HG03558 (cell line): ENCODE measurements at regions not wholly inside any gene's neighbourhood (a gene's known extent, or its start where the extent isn't known, plus 50 kb on each side); places are given as distances from the start of the nearest gene placed in this dataset.
"Not testable (repeated sequence)": the region's sequence is repeated elsewhere in the genome, so short reads cannot be mapped to it uniquely, and the experiment has no call there.

Source experiments
- ATAC-seq: cut with Tn5 transposase; IDR thresholded peaks from one replicate; pipeline ENCODE4 v1.9.1; 2021; ENCODE audit warnings: moderate number of reproducible peaks; ENCODE audit not compliant: unreplicated experiment; ENCODE audit errors: extremely low read depth

- ATAC-seq, result no peak
Measured at GRCh38 chr12:40431169-40431568, 206.4 kb downstream of the LRRK2 start.

GRCh38 chr12:40435251-40435650 is 210.5 kb downstream of the LRRK2 start:
- no peak for ATAC-seq

GRCh38 chr12:40435951-40436350 is 211.2 kb downstream of the LRRK2 start:
- ATAC-seq, result no peak

- ATAC-seq, result no peak
Measured at GRCh38 chr12:40436564-40436963, 211.8 kb downstream of the LRRK2 start.

DNA sequence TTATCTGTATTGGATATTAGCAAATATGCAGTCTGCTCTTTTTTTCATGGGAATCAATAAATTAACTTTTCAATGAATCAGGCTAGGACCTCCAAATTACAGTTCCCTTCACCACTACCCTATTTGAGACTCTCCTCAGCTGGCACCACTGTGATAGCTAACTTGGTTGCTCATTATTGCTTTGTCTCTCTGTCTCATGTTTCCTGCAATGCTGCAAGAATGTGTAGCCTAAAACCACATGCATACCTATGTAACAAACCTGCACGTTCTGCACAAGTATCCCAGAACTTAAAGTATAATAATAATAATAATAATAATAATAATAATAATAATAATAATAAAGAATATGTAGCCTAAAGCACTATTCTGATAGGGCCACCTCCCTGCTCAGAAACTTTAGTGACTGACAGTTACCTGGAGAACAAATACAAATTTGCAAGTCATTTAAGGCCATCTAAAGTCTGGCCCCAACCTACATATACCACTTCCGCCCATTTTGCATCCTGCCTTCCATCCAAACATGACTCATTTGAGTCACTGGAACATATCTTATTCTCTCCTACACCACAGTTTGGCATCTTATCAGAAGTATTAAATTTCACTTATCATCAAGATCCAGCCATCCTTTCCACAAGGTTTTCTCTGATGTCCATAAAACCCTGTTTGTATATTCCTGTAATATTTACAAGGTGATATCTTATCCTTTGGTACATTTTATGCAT is 215.1 kb downstream of the LRRK2 start:
- no peak for ATAC-seq

DNA sequence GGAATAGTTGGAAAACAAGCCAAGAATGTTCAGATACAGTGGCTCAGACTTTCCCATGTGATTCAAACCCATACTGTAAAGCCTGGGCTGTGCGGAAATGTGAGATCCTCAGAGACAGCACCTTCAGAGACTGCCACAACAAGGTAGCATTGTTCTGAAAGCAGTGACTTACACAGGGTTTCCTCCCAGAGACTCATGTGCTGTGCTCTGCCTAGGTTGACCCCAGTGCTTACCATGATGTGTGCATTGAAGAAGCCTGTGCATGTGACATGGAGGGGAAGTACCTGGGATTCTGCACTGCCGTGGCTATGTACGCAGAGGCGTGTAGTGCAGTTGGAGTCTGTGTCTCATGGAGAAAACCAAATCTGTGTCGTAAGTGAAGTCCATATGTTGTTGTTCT is 219.4 kb downstream of the LRRK2 start:
- no peak for ATAC-seq

DNA sequence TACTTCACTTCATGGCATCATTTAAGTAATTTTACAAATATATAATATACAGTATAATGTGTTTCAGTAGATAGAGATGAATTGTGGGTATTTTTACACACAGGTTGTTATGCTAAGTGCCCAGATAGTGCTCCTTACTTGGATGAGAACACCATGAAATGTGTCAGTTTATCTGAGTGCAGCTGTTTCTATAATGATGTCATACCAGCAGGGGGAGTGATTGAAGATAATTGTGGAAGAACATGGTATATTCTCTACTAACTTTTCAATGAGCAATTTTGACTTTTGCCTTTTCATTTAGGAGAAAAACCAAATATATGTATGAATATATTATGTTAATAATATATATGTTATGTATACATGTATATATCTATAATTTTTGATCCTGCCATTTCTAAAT is 221.6 kb downstream of the LRRK2 start:
- peak; percentile 52 for ATAC-seq

- not testable (repeated sequence) for ATAC-seq
Measured at GRCh38 chr12:40448523-40448922, 223.7 kb downstream of the LRRK2 start.

DNA sequence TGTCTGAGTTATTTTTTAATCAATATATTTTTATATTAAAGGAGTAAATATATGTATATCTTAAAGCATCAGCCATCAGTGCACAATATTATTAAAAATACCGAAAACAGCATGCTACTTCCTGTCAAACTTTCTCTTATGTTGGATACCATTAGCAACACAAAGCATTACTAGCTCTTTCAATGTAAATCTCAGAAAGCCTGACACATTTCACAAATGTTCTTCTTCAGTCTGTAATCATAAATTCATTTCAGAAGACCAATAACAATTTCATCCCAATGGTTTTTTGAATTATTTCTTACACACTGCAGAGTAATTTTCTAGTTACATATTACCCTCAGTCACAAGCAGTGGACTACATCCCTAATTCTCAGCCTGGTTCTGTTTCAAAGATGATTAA is 226.9 kb downstream of the LRRK2 start:
- no peak for ATAC-seq

DNA sequence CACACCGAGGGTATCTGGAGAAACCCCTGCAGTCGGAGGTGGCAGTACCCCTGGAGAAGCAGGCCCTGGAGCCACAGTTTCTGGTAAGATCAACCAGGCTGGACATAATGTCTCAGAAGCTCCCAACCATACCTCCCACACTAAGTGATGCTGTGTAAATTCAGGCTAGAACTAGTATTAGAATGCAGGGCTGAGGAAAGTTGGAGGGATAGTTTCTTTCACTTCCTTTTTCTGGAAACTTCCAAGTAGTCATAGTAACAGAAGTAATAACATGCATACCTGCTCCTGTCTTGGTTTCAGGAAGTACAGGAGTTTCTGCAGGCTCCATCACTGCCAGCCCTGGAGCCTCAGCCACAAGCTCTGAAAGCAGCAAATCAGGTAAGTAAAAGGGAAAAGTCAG is 228.1 kb upstream of the CNTN1 start:
- no peak for ATAC-seq

DNA sequence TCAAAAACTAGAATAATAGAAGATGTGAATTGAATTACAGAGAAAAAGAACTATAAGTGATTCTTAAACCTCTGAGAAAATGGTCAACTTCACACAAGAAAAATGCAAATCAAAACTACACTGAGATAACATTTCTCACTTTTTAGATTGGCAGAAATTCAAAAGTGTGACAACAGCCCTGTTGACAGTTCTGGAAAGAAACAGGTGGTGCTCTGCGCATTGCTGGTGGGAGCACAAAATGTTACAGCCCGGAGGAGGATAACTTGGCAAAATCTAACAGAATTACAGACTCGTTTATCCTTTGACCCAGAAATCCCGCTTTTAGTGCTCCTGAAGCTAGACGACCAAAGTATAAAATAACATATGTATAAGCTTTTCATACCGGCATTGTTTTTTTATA is 222.5 kb upstream of the CNTN1 start:
- ATAC-seq, result no peak

DNA sequence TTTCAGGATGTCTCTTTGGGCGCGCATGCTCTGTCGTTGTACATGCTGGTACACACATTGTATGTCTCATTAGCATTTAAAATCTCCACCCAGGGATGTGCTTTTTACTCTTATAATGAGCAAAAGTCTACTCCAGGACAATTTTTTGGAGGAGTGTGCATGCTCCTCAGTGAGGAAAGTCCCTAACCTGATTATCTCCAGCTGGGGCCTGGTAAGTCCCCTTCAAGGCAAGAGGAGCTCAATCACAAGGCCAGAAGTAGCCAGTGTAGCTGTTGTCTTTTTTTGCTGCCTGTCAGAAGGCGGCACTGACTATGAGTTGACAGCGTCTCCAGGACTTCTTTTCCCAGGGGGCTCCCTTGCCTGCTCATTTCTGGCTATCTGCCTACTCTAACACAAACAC is 218.3 kb upstream of the CNTN1 start:
- no peak for ATAC-seq

DNA sequence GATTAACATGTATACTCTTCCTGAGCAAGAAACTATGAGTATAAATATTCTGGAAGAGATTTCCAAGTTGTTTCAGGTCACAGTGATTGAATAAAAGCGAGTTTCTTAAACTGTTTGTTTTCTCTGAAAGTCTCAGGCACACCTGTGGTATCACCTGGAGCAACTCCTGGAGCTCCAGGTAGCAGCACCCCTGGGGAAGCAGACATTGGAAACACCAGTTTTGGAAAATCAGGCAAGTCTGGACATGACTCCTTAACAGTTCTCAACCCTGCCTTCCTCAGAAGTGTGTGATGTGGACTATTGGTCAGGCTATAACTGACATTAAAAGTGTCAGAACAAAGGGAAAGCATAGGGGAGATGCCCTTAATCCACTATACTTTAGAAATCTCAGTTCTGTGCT is 217.6 kb upstream of the CNTN1 start:
- no peak for ATAC-seq

GRCh38 chr12:40499856-40500255 is 192.4 kb upstream of the CNTN1 start:
- no peak for ATAC-seq

GRCh38 chr12:40502322-40502721 is 189.9 kb upstream of the CNTN1 start:
- ATAC-seq, result no peak

- ATAC-seq, result no peak
Measured at GRCh38 chr12:40505327-40505726, 186.9 kb upstream of the CNTN1 start.

DNA sequence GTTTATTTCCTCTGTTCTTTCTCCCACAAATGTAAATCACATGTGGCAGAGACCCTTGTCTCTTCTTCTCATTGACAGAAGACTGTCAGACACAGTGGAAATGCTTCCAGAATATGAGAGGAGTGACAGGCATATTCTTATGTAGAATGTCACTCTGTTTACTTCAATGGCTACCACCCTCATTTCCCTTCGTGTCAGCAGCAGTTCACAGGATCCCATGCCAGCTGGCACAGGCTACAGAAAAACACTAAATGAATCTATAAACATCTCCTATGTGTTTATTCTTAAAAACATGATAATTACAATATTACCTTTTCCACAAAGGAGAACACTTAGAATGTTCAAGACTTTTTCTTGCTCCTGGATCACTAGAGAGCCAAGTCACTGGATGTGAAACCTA is 183.8 kb upstream of the CNTN1 start:
- no peak for ATAC-seq

- no peak for ATAC-seq
Measured at GRCh38 chr12:40511341-40511740, 180.9 kb upstream of the CNTN1 start.

DNA sequence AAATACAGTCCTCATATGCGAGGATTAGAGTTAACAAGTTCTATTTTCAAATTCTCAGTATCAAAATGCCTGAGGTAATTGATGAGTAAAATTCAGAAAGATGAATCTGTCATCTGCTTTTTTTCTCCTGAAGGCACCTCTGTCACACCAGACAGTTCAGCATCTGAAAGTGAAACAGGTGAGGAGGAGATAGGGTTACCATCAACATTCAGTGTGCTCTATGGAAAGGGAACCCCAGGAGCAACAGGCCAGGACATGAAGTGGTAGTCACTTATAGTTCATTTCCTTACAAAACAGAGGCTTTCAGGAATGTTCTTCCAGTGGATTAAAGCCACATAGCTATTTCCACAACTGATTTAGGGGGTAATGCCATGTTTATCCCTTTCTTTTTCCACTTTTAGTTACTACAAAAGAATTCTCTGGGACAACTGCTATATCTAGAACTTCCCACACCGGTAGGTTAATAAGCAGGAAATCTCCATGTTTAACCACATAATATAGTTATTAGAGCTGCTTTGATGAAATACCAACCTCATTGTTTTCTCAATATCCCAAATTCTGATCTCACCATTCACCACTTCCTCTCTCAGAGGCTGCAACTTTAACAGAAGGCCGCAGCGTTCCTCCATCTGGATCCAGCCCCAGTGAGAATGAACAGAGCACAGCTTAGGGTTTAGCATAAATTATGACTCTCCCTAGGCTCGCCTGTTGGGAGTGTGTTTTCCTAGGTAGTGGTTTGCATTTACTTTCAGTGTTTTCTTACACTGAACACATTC is 177.0 kb upstream of the CNTN1 start:
- ATAC-seq, result peak; percentile 62

DNA sequence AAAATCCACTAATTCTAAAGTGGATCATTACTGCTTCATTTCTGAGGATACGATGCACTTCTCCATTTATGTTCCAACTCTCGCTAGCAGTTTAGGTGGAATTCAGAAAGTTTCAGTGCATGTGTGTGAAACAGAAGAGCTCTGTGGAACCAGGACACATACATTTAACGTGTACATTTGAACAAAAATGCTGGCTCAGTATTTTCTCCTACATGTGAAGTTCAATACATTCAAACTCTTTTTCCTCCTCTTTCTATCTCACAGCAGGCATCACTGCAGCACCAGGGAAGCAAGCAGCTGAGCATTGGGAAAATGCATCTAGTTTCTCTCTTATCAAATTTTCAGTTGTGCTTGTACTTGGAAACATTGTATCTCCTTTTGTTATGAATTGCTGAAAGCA is 169.4 kb upstream of the CNTN1 start:
- no peak for ATAC-seq

- no peak for ATAC-seq
Measured at GRCh38 chr12:40525054-40525453, 167.2 kb upstream of the CNTN1 start.

DNA sequence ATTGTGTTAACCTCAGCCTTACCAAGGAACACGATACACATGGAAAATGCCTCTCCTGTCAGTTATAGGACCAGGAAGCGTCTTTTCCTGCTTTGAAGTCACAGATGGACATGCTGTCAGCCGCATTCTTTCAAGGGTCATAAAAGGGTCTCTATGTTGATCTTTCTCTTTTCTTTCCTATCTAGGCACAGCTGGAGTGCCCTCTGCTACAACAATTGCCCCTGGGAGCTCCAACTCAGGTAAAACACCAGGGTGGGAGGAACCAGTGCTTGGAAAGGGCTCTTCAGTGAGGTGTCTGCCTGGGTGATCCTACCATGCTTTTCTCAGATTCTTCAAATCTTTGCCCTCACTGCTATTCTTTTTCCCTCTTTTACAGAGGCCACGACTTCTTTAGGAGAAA is 157.4 kb upstream of the CNTN1 start:
- ATAC-seq, result no peak
